WI38 (cell line): ENCODE measurements at regions not wholly inside any gene's neighbourhood (a gene's known extent, or its start where the extent isn't known, plus 50 kb on each side); places are given as distances from the start of the nearest gene placed in this dataset.

Experiments
- H3K4me3 ChIP-seq: 2 replicates; pipeline ENCODE4 v1.5.1; 2011; ENCODE audit warnings: low read depth, mild to moderate bottlenecking, control low read depth, low read length
- CTCF ChIP-seq: IDR thresholded peaks from 2 replicates; pipeline ENCODE4 v1.5.1; 2012; ENCODE audit warnings: low read depth, mild to moderate bottlenecking, control low read depth, low read length

DNA sequence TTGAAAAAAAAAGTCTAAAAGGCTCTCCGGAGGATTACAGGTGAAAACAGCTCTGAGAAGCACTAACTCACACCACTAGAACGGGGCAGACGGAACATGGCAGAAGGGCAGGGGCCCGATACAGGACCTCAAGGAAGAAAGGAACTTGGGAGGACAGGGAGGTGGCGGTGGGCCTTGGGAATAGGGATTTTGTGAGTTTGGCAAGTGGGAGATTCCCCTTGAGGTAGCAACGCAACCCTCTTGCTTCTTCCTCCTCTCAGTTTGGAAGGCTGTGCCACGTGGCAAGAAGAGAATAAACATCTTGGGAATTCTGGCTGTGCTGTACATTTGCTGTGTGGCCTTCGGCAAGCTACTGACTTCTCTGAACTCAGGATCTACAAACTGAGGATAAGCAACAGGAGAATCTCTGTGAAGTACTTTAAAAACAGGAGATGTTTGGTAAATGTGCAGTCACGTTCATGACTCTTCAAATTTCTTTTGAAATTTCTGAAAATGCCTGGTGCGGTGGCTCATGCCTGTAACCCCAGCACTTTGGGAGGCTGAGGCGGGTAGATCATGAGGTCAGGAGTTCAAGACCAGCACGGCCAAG lies 220.8 kb downstream of the BCAS1 start:
- no peak for TF ChIP-seq CTCF
- H3K4me3 ChIP-seq: no peak overlapping the region

GRCh38 chr20:53848304-53848703 lies 222.1 kb downstream of the BCAS1 start:
- no peak for TF ChIP-seq CTCF
- no peak overlapping the region for H3K4me3 ChIP-seq

GRCh38 chr20:53847837-53848170 lies 222.6 kb downstream of the BCAS1 start:
- TF ChIP-seq CTCF: no peak
- no peak overlapping the region for H3K4me3 ChIP-seq

GRCh38 chr20:53847139-53847836 lies 223.1 kb downstream of the BCAS1 start:
- H3K4me3 ChIP-seq: no peak overlapping the region
- TF ChIP-seq CTCF: no peak

GRCh38 chr20:53846640-53847039 lies 223.8 kb downstream of the BCAS1 start:
- no peak for TF ChIP-seq CTCF
- no peak overlapping the region for H3K4me3 ChIP-seq

GRCh38 chr20:53845980-53846379 lies 224.4 kb downstream of the BCAS1 start:
- no peak overlapping the region for H3K4me3 ChIP-seq
- TF ChIP-seq CTCF: no peak

GRCh38 chr20:53844259-53844658 lies 226.1 kb downstream of the BCAS1 start:
- no peak for TF ChIP-seq CTCF
- H3K4me3 ChIP-seq: no peak overlapping the region
